ENCODE measurements at regions not wholly inside any gene's neighbourhood (a gene's known extent, or its start where the extent isn't known, plus 50 kb on each side); places are given as distances from the start of the nearest gene placed in this dataset.

DNA sequence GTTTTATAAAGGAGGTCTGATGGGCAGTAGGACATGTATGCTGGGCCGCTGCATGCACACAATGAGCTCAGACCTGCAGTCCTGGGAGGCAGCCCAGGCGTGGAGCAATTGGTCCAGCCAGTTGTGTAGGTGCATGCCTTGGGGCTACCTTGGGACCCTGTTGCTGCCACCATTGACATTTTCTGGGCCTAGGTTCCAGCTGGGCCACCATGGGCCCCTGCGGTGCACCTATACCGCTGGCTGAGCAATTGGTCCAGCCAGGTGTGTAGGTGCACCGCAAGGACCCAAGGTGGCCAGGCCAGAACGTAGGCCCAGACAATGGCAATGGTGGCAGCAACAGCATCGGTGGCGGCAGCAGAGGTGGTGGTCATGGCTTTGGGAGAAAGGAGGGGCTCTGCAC, 143.9 kb downstream of the PXDC1 start:
- TF ChIP-seq POLR2A (IDR thresholded peaks at IDR 0.05) = no peak
- TF ChIP-seq, protein P1, sequence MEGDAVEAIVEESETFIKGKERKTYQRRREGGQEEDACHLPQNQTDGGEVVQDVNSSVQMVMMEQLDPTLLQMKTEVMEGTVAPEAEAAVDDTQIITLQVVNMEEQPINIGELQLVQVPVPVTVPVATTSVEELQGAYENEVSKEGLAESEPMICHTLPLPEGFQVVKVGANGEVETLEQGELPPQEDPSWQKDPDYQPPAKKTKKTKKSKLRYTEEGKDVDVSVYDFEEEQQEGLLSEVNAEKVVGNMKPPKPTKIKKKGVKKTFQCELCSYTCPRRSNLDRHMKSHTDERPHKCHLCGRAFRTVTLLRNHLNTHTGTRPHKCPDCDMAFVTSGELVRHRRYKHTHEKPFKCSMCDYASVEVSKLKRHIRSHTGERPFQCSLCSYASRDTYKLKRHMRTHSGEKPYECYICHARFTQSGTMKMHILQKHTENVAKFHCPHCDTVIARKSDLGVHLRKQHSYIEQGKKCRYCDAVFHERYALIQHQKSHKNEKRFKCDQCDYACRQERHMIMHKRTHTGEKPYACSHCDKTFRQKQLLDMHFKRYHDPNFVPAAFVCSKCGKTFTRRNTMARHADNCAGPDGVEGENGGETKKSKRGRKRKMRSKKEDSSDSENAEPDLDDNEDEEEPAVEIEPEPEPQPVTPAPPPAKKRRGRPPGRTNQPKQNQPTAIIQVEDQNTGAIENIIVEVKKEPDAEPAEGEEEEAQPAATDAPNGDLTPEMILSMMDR (IDR thresholded peaks at IDR 0.05 in 8 of 11, conservative IDR thresholded peaks at IDR 0.05 in 3 of 11) = no peak
- no peak for TF ChIP-seq POLR2AphosphoS5 (IDR thresholded peaks at IDR 0.05)

All from spleen (tissue), 7 donors.